G401 (cell line): ENCODE measurements at regions not wholly inside any gene's neighbourhood (a gene's known extent, or its start where the extent isn't known, plus 50 kb on each side); places are given as distances from the start of the nearest gene placed in this dataset.
"Not testable (repeated sequence)": the region's sequence is repeated elsewhere in the genome, so short reads cannot be mapped to it uniquely, and the experiment has no call there.

Experiments
- DNase-seq: peaks from one replicate; pipeline ENCODE4 v3.0.0-alpha.2; 2015; ENCODE audit warnings: low spot score
- in situ Hi-C: cut with HindIII; loops from 2 replicates; pipeline ENCODE4 v1.10.0; 2016; ENCODE audit warnings: low sequenced_read_pairs, mixed read lengths

DNA sequence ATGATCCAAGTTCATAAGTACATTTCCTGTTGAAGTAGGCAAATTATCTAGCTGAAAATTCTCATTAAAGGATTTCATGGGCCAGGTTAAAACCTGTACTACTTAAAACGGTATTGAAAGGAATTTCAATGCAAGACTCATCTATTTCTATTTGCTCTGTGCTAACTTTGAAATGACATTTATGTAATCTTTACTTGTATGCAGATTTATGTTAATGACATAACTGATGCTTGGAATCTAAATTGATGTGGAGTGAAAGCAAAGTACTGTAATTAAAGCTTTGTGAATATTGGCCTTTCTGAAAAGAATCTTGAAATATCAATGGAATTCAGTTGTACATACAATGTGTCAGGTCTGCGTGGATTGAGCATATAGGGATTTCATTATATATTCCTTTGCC lies 390.0 kb downstream of the CPS1 start:
- in situ Hi-C loops = no loop called here
- no peak for DNase-seq

DNA sequence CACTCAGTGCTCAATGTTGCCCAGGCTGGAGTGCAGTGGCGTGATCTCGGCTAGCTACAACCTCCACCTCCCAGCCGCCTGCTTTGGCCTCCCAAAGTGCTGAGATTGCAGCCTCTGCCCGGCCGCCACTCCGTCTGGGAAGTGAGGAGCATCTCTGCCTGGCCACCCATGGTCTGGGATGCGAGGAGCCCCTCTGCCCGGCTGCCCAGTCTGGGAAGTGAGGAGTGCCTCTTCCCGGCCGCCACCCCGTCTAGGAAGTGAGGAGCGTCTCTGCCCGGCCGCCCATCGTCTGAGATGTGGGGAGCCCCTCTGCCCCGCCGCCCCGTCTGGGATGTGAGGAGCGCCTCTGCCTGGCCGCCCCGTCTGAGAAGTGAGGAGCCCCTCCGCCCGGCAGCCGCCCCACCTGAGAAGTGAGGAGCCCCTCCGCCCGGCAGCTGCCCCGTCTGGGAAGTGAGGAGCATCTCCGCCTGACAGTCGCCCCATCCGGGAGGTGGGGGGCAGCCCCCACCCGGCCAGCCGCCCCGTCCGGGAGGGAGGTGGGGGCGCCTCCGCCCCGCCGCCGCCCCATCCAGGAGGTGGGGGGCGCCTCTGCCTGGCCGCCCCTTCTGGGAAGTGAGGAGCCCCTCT lies 394.1 kb downstream of the CPS1 start:
- DNase-seq, in situ Hi-C loops: not testable (repeated sequence)

DNA sequence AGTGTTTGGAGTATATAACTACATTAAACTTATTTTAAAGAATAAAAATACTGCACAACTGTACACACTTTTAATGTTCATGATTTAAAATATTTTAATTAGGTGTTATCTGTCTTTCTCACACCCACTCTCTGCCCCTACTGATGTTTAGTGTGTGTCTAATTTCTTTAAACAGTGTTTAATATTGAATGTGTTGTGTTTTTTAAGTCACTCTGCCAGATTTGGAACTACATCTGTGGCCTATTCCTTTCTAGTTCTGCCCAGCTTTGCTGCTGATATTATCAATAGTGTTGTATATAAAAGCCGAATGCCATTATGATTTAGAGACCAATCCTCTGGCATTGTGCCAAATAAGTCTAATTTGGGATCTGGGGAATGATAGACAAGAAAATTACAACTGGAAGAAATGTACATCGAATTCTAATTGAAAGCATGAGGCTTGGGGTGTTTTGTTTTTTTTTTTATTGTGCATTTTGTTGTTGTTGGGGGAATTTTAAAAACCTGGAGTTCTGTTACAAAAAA lies 398.0 kb downstream of the CPS1 start:
- no peak for DNase-seq
- in situ Hi-C loops = no loop called here

DNA sequence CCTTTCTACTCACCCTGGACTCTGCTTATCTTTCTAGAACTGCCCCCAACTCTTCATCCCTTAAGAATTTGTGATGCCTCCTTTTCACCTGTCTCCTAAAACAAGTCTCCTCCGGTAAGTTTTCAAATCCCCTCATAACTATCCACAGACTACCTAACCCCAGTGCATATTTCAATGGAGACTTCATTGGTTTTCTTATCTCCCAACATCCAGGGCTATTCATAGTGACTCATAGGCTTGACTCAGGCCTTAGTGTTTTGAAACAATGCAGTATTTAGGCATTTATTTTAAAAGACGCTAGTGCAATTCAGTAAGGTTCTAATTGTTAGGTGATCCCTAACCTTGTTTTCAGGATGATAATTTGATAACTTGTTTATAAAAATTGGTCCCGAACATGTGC lies 399.2 kb downstream of the CPS1 start:
- in situ Hi-C loops = no loop called here
- DNase-seq = no peak

- no peak for DNase-seq
- in situ Hi-C loops = no loop called here
Measured at GRCh38 chr2:210956101-210956500, 399.7 kb downstream of the CPS1 start.

DNA sequence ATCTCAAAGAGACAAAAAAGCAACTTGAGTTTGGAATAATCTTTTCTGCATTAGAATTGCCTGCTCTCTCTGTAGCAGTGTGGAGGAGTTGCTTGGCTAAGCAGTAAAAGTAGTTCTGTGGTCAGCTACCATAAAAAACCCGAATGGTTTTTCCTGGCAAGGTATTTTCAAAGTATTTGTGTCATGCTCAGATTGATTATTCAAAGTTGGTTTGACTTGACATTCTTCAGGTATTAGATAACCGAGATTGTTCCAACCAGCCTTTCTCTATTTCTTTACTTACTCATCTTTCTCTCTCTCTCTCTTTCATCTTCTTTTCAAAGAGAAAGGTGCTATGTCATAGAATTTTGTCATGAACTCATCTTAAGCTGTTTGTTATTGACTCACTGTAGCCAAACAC lies 404.9 kb downstream of the CPS1 start:
- no peak for DNase-seq
- in situ Hi-C loops = no loop called here

GRCh38 chr2:210963386-210963785 lies 407.0 kb downstream of the CPS1 start:
- no peak for DNase-seq
- in situ Hi-C loops = no loop called here

DNA sequence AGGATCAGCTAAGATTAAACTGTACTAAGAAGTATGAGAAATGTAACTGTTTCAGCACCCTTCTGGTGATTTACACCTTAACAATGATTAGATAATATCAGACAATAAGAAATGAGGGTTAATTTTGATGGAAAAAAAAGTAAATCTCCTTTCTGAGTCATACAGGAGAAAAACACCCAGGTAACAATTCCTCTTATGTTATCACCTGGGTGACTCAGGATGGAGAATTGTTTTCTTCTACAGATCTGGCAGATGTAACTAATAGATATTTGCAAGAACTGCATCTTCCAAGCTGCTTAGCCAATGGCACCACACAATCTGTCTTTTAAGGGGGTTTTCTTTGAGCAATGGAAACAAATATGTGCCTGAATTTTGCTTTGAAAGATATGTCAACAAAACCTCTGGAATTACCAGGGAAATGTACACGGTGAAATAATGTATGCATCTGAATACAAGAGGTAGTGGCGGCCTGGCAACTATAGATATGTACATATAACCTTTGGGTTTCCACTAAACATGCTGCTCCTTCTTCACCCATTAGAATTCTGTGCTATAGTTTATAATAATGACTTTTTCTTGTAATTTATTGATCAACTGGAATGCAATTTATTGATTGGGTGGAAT lies 407.9 kb downstream of the CPS1 start:
- DNase-seq = no peak
- in situ Hi-C loops = no loop called here

DNA sequence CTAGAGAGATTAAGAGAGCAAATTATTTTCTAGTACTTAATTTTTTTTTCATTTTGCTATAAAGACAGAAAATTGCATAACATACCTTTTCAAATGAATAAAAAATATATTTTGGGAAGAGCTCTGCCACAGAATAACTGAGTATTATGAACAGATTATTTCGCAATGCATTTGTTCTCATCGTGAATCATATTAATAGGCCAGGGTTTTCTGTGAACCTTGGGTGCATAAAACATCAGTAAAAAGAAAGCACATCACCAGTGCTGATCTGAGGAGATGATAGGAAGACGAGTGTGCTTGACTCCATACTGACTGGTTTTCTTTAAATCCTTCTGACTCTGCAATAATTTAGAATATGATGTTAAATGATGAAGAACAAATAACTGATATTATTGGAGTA lies 409.1 kb downstream of the CPS1 start:
- DNase-seq = no peak

DNA sequence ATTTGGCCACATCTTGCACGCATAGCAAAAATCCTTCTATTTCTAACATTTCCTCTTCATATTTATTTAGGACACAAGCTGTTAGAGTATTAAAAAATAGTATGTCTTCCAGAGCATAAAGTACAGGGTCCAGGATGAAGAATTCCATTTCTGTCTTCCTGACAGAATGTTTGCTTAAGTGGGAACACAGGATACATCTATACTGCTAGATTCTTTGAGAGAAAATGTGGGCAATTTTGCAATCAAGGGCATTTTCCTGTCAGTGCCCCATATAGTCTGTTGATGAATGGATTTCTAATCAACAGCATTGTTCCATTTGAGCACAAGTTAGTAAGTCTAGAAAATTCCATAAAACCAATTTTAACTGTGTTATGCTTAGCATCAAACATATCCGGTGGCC lies 409.9 kb downstream of the CPS1 start:
- no peak for DNase-seq

More for the DNA sequence above, 409.1 kb downstream of the CPS1 start:
- in situ Hi-C loops = no loop called here

DNA sequence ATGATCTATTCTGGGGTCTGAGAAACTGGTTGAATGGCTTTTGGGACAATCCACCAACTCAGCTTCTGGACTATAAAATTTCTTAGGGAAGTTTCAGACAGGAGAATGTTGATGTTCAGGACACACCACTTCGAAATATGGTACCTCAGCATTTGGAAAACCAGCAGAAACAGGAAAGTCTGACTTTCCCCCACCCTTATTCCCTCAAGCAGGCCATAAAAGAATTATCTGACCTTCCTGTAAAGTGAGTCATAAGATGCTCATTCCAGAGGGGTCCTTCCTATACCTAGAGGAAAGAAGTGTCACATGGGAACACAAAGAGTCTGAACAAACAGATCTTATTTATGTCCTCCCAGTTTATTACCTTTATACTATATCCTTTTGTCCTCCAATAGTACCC lies 415.0 kb downstream of the CPS1 start:
- no peak for DNase-seq
- in situ Hi-C loops = no loop called here

More for the DNA sequence above, 409.9 kb downstream of the CPS1 start:
- in situ Hi-C loops = no loop called here

- DNase-seq, in situ Hi-C loops: not testable (repeated sequence)
Measured at GRCh38 chr2:210986806-210987205, 430.4 kb downstream of the CPS1 start.

DNA sequence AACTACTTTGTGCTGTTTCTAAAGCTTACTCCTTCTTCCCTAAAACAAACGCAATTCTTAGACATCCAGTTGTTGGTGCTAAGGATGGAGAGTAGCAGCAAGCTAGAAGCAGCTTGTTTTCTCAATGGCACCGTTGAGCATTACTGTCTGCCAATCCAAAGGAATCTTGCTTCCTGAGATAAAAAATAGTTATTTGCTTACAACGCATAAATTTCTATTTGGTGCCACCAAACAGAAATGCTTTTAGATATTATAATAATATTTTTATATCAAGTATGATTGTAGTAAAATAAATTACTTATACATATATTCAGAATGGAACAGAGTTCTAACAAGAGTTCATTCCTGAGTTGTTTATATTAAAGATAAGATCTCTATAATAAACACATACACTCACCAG lies 434.7 kb downstream of the CPS1 start:
- in situ Hi-C loops = no loop called here
- DNase-seq = no peak

DNA sequence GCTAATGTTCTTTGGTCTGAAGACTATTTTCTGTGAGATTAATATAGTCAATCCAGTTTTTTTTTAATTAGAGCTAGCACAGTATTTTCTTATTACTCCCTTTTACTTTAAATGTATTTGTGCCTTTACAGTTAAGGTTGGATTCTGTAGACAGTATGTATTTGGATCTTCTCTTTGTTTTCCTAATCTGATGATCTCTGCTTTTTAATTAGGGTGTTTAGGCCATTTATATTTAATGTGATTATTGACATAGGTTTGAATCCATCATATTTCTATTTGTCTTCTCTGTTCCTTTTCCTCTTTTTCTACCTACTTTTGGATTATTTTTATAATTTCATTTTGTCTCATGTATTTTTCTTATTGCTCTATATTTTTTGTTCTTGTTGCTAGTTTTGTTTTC lies 437.7 kb downstream of the CPS1 start:
- in situ Hi-C loops = no loop called here

DNA sequence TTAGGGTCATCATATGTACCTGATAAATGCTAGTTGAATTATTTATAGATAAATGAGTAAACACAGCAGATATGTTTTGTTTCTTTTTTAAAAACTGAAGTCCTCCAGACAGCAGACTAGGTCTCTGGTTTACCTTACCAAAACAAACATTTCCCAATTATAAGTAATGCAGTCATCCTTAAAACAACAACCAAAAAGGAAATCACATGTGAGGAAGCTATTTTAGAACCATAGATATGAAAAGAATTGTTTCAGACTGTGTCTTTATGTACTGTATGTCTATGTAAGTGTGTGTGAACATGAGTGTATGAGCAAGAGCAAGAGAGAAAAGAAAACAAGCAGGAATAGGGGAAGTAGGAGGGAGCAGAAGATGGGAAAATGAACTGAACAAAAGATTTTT lies 441.0 kb downstream of the CPS1 start:
- no peak for DNase-seq

More for the DNA sequence above, 437.7 kb downstream of the CPS1 start:
- no peak for DNase-seq

DNA sequence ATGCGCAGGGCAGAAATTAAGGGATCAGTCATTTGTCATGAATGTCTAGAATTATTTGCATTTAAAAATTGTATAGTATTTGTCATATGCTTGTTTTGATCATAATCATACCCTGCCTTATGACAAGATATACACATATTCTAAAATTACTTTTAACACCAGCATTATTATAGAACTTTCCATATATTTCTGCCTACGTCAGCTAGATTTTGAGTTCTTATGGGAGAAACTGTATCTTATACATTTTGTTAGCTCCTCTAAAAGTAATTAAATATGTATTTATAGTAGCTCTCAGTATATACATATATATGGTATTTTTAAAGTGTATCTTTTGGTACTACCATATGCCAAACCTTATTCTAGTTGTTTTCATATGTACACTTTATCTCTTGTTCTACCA lies 441.9 kb downstream of the CPS1 start:
- DNase-seq = no peak
- in situ Hi-C loops = no loop called here

More for the DNA sequence above, 441.0 kb downstream of the CPS1 start:
- in situ Hi-C loops = no loop called here

- in situ Hi-C loops = no loop called here
- no peak for DNase-seq
Measured at GRCh38 chr2:211014376-211014775, 458.0 kb downstream of the CPS1 start.

DNA sequence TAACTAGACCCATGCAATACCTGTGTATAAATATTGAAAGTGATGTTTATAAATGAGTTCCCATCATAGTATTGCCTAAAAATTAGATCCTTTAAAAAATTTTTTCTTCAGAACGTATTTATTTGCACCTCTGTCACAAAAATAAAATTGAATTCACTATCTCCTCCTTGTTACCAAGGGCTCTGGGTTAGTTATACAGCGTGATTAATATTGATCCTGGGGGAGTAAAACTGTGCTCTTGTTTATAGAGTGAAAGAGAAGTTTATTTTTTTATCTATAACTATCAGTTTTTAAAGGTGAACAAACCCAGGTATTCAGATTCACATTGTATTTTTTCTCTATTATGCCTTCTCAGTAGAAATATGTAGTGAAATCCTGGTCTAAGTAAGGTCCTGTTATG lies 458.5 kb downstream of the CPS1 start:
- in situ Hi-C loops = no loop called here
- no peak for DNase-seq

GRCh38 chr2:211025089-211025488 lies 468.7 kb downstream of the CPS1 start:
- in situ Hi-C loops, DNase-seq: not testable (repeated sequence)

DNA sequence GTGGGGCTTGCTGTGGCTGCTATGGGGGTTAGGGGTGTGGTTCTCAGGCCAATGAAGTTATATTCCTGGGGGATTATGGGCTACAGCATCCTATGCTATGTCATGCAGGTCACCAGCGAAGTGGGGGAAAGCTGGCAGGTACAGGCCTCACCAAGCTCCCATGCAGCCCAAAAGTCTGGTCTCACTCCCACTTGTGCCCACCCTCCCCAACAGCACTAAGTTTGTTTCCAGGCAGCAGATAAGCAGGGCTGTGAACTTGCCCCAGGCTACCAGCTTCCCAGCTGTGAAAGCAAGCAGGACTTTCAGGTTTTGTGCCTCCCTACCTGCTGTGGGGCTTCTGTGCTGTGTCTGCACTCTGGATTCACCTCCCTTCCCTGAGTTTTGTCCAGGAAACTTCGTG lies 469.7 kb downstream of the CPS1 start:
- in situ Hi-C loops = no loop called here
- no peak for DNase-seq

DNA sequence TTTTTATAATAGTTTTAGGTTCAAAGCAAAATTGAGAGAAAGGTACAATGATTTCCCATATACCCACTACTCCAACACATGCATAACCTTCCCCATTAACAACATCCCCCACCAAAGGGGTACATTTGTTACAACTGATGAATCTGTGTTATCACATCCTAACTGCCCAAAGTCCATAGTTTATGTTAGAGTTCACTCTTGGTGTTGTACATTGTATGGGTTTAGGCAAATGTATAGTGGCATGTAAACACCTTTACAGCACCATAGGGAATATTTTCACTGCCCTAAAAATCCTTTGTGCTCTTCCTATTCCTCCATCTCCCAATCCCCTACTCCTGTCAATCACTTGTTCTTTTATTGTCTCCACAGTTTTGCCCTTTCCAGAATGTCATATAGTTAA lies 471.6 kb downstream of the CPS1 start:
- in situ Hi-C loops = no loop called here
- DNase-seq = no peak
